Calu3 (cell line): ENCODE measurements at regions not wholly inside any gene's neighbourhood (a gene's known extent, or its start where the extent isn't known, plus 50 kb on each side); places are given as distances from the start of the nearest gene placed in this dataset.

Experiments
- BruUV-seq: library from RNA; stranded (reverse); fragments of 400-500 nt; replicated peaks from 2 replicates; lab custom pipeline; 2021; lab: Mats Ljungman, UMichigan
- CTCF ChIA-PET: fragments of 300-600 bp; sonication (Branson Sonifier 250); formaldehyde crosslinking; loops from one replicate; lab custom pipeline; 2022; ENCODE audit warnings: antibody characterized with exemption; lab: Charles Lee
- DNase-seq: peaks from one replicate; pipeline ENCODE4 v3.0.0; 2022
- H3K27ac Mint-ChIP-seq: one replicate; pipeline ENCODE4 v1.8.0; 2022; ENCODE audit warnings: mixed read lengths; ENCODE audit not compliant: unreplicated experiment
- H3K27me3 Mint-ChIP-seq: one replicate; pipeline ENCODE4 v1.8.0; 2022; ENCODE audit warnings: mixed read lengths; ENCODE audit not compliant: unreplicated experiment
- H3K36me3 Mint-ChIP-seq: one replicate; pipeline ENCODE4 v1.8.0; 2022; ENCODE audit warnings: mild to moderate bottlenecking, moderate library complexity, mixed read lengths; ENCODE audit not compliant: insufficient read depth, unreplicated experiment
- H3K4me1 Mint-ChIP-seq: one replicate; pipeline ENCODE4 v1.8.0; 2022; ENCODE audit warnings: mild to moderate bottlenecking, low read depth, mixed read lengths; ENCODE audit not compliant: unreplicated experiment
- H3K4me3 Mint-ChIP-seq: one replicate; pipeline ENCODE4 v1.8.0; 2022; ENCODE audit warnings: mild to moderate bottlenecking, low read depth, moderate library complexity, mixed read lengths; ENCODE audit not compliant: unreplicated experiment
- H3K9me3 Mint-ChIP-seq: one replicate; pipeline ENCODE4 v1.8.0; 2022; ENCODE audit warnings: low read depth, mixed read lengths; ENCODE audit not compliant: unreplicated experiment
- intact Hi-C: fragments of 100-400 bp; cut with micrococcal nuclease; formaldehyde crosslinking; loops from one replicate; pipeline ENCODE4 v1.10.0; 2022; ENCODE audit not compliant: unreplicated experiment
- TF ChIP-seq, protein P1 (sequence below): fragments of 200-600 bp; IDR thresholded peaks from one replicate; pipeline ENCODE4 v1.8.0; 2022; ENCODE audit warnings: antibody characterized with exemption; ENCODE audit not compliant: unreplicated experiment

DNA sequence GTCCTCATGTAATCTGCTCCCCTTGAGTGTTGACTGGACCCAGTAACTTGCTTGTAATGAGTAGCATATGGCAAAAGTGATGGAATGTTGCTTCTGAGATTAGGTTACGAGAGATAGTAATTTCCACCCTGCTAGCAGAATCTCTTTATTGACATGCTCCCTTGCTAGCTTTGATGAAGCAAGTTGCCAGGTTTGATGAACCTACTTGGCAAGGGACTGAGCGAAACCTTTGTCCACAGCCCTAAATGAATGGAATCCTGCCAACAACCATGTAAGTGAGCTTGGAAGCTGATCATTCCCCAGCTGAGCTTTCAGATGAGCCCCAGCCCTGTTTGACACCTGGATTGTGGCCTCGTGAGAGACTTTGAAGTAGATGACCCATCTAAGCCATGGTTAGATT, 120.8 kb upstream of the PLXNC1 start:
- peaks cover 8% of the 10 kb centered on the region for H3K9me3 Mint-ChIP-seq
- BruUV-seq: no TSS peak

DNA sequence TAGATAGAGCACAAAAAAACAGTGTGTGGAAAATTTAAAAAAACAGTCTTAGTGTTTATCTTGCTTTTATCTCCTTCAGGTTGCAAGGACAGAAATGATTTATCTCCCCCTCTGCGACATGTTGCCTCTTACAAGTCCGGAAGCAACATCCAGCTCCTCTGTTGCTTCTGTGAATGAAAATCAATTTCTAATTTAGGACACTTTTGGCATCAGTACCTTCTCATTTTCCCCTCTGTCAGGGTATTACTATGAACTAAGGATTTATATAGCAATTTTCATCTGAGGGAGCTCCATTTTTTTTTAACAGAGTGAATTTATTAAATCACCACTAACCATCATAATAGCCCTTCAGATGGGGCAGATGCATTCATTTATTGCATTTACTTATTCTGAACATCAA, 116.6 kb upstream of the PLXNC1 start:
- Mint-ChIP-seq H3K9me3 (peaks cover 6% of the 10 kb centered on the region), H3K4me1 (no peaks in the 10 kb centered on the region), H3K36me3 (no peaks in the 10 kb centered on the region), H3K4me3 (no peak overlapping the region), H3K27me3 (peaks cover 69% of the 10 kb centered on the region), H3K27ac (no peak overlapping the region)
- DNase-seq: no peak
- TF ChIP-seq, protein P1, sequence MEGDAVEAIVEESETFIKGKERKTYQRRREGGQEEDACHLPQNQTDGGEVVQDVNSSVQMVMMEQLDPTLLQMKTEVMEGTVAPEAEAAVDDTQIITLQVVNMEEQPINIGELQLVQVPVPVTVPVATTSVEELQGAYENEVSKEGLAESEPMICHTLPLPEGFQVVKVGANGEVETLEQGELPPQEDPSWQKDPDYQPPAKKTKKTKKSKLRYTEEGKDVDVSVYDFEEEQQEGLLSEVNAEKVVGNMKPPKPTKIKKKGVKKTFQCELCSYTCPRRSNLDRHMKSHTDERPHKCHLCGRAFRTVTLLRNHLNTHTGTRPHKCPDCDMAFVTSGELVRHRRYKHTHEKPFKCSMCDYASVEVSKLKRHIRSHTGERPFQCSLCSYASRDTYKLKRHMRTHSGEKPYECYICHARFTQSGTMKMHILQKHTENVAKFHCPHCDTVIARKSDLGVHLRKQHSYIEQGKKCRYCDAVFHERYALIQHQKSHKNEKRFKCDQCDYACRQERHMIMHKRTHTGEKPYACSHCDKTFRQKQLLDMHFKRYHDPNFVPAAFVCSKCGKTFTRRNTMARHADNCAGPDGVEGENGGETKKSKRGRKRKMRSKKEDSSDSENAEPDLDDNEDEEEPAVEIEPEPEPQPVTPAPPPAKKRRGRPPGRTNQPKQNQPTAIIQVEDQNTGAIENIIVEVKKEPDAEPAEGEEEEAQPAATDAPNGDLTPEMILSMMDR: no peak
- CTCF ChIA-PET: no interaction called here
- intact Hi-C loops: no loop called here
- no TSS peak for BruUV-seq

More for the DNA sequence above, 120.8 kb upstream of the PLXNC1 start:
- intact Hi-C loops: no loop called here
- TF ChIP-seq, protein P1: no peak
- H3K27ac Mint-ChIP-seq: no peak overlapping the region
- H3K4me1 Mint-ChIP-seq: no peaks in the 10 kb centered on the region
- no peaks in the 10 kb centered on the region for H3K36me3 Mint-ChIP-seq
- H3K27me3 Mint-ChIP-seq: peaks cover 54% of the 10 kb centered on the region
- H3K4me3 Mint-ChIP-seq: no peak overlapping the region
- DNase-seq: no peak
- CTCF ChIA-PET: no interaction called here

DNA sequence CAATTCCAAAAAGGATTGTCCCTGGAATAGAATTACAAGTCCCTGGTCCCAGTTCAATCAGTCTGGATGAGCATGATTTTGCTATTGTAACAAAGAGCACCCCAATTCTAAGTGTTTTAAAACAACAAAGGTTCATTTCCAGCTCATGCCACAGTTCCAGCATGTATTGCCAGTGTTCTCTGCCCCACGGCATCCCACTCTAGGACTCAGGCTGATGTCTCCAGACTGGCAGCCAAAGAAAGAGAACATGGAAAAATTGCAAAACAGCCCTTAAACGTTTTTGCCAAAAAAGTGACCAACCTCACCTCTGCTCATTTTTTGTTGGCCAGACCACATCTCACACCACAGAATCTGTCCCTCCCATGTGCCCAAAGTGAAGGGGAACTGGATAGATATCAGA, 116.0 kb upstream of the PLXNC1 start:
- TF ChIP-seq, protein P1: no peak
- H3K9me3 Mint-ChIP-seq: peaks cover 6% of the 10 kb centered on the region
- intact Hi-C loops: no loop called here
- no peak overlapping the region for H3K4me3 Mint-ChIP-seq
- DNase-seq: no peak
- H3K4me1 Mint-ChIP-seq: no peaks in the 10 kb centered on the region
- no peaks in the 10 kb centered on the region for H3K36me3 Mint-ChIP-seq
- no TSS peak for BruUV-seq
- peaks cover 66% of the 10 kb centered on the region for H3K27me3 Mint-ChIP-seq
- CTCF ChIA-PET: no interaction called here
- no peak overlapping the region for H3K27ac Mint-ChIP-seq

DNA sequence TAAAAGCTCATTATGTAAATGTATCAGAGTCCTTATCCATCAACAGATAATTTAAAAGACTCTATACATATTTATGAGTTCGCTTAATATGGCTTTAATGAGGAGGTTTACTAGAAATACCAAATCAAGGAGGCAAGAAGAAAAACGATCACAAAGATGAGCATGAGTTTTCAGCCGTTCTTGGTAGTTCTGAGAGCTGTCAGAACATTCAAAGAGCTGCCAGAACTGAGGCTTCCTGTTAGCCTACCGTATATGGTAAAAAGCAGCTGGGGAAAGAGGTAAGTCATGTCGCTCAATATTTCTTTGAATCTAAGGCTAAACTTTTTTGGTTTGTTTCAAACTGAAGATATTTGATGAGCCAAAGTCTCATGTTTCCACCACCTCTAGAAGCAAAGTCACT, 115.3 kb upstream of the PLXNC1 start:
- no TSS peak for BruUV-seq
- no peak overlapping the region for H3K27ac Mint-ChIP-seq
- H3K9me3 Mint-ChIP-seq: peaks cover 5% of the 10 kb centered on the region
- intact Hi-C loops: no loop called here
- H3K4me3 Mint-ChIP-seq: no peak overlapping the region
- TF ChIP-seq, protein P1: no peak
- H3K27me3 Mint-ChIP-seq: peaks cover 66% of the 10 kb centered on the region
- DNase-seq: no peak
- CTCF ChIA-PET: no interaction called here
- H3K4me1 Mint-ChIP-seq: no peaks in the 10 kb centered on the region
- H3K36me3 Mint-ChIP-seq: no peaks in the 10 kb centered on the region
